HEK293T (cell line): ENCODE measurements at regions not wholly inside any gene's neighbourhood (a gene's known extent, or its start where the extent isn't known, plus 50 kb on each side); places are given as distances from the start of the nearest gene placed in this dataset.

ENCODE experiments used
- CTCF ChIA-PET: fragments of 350-600 bp; formaldehyde crosslinking; extraction: SDS; loops from one replicate; lab custom pipeline; 2021; ENCODE audit warnings: antibody characterized with exemption, inconsistent platforms; lab: Yijun Ruan, JAX
- POLR2A ChIA-PET: fragments of 350-600 bp; formaldehyde crosslinking; extraction: SDS; loops from one replicate; lab custom pipeline; 2020; ENCODE audit warnings: antibody characterized with exemption, inconsistent platforms; lab: Yijun Ruan, JAX
- DNase-seq: peaks from one replicate; pipeline ENCODE4 v3.0.0; 2012; ENCODE audit warnings: mixed read lengths; ENCODE audit errors: extremely low spot score
- ARNT ChIP-seq: fragments of 450-650 bp; IDR thresholded peaks from 2 replicates; pipeline ENCODE4 v1.6.1; 2017; ENCODE audit warnings: mild to moderate bottlenecking
- BHLHE40 ChIP-seq: fragments of 450-650 bp; IDR thresholded peaks from 2 replicates; pipeline ENCODE4 v1.6.1; 2016; ENCODE audit warnings: mild to moderate bottlenecking, moderate library complexity, borderline replicate concordance
- CTBP1 ChIP-seq: fragments of 450-650 bp; IDR thresholded peaks from 2 replicates; pipeline ENCODE4 v1.6.1; 2016; ENCODE audit warnings: borderline replicate concordance
- ELF4 ChIP-seq: fragments of 450-650 bp; IDR thresholded peaks from 2 replicates; pipeline ENCODE4 v1.6.1; 2017; ENCODE audit warnings: antibody characterized with exemption
- FOXA1 ChIP-seq: fragments of 450-650 bp; IDR thresholded peaks from 2 replicates; pipeline ENCODE4 v1.6.1; 2016; ENCODE audit warnings: mild to moderate bottlenecking
- FOXK2 ChIP-seq: fragments of 450-650 bp; IDR thresholded peaks from 2 replicates; pipeline ENCODE4 v1.6.1; 2016; ENCODE audit warnings: mild to moderate bottlenecking
- FOXM1 ChIP-seq: fragments of 450-650 bp; IDR thresholded peaks from 2 replicates; pipeline ENCODE4 v1.6.1; 2017; ENCODE audit warnings: mild to moderate bottlenecking, borderline replicate concordance
- HDGF ChIP-seq: fragments of 450-650 bp; IDR thresholded peaks from 2 replicates; pipeline ENCODE4 v1.6.1; 2017; ENCODE audit warnings: antibody characterized with exemption, borderline replicate concordance
- L3MBTL2 ChIP-seq: fragments of 450-650 bp; conservative IDR thresholded peaks from 2 replicates; pipeline ENCODE4 v1.6.1; 2016; ENCODE audit warnings: mild to moderate bottlenecking
- LEF1 ChIP-seq: fragments of 450-650 bp; IDR thresholded peaks from 2 replicates; pipeline ENCODE4 v1.6.1; 2017; ENCODE audit warnings: mild to moderate bottlenecking, borderline replicate concordance
- NFRKB ChIP-seq: fragments of 450-650 bp; IDR thresholded peaks from 2 replicates; pipeline ENCODE4 v1.6.1; 2016; ENCODE audit warnings: mild to moderate bottlenecking, moderate library complexity
- PKNOX1 ChIP-seq: fragments of 450-650 bp; IDR thresholded peaks from 2 replicates; pipeline ENCODE4 v1.6.1; 2016
- SP1 ChIP-seq: fragments of 450-650 bp; IDR thresholded peaks from 2 replicates; pipeline ENCODE4 v1.6.1; 2017
- SUZ12 ChIP-seq: fragments of 450-650 bp; IDR thresholded peaks from 2 replicates; pipeline ENCODE4 v1.6.1; 2016; ENCODE audit warnings: mild to moderate bottlenecking
- TARDBP ChIP-seq: fragments of 450-650 bp; IDR thresholded peaks from 2 replicates; pipeline ENCODE4 v1.6.1; 2016
- ZNF384 ChIP-seq: fragments of 450-650 bp; IDR thresholded peaks from 2 replicates; pipeline ENCODE4 v1.6.1; 2016

- peak; percentile 3 for DNase-seq
- ChIA-PET POLR2A (no interaction called here), CTCF (no interaction called here)
- no peak for TF ChIP-seq ARNT
- TF ChIP-seq HDGF, result no peak
- TF ChIP-seq CTBP1, result no peak
- no peak for TF ChIP-seq BHLHE40
- no peak for TF ChIP-seq LEF1
- no peak for TF ChIP-seq FOXA1
- no peak for TF ChIP-seq ZNF384
- no peak for TF ChIP-seq ELF4
- no peak for TF ChIP-seq L3MBTL2
- no peak for TF ChIP-seq SUZ12
- no peak for TF ChIP-seq FOXM1
- no peak for TF ChIP-seq PKNOX1
- no peak for TF ChIP-seq NFRKB
- TF ChIP-seq SP1, result no peak
- no peak for TF ChIP-seq FOXK2
- no peak for TF ChIP-seq TARDBP
Measured at GRCh38 chr18:67359873-67360838, 156.4 kb downstream of the DSEL start.

- no peak for TF ChIP-seq HDGF
- no peak for TF ChIP-seq NFRKB
- TF ChIP-seq FOXK2, result no peak
- no peak for TF ChIP-seq ELF4
- TF ChIP-seq BHLHE40, result no peak
- no peak for TF ChIP-seq SP1
- no peak for TF ChIP-seq CTBP1
- no peak for TF ChIP-seq TARDBP
- TF ChIP-seq ARNT, result no peak
- no peak for TF ChIP-seq L3MBTL2
- TF ChIP-seq SUZ12, result no peak
- TF ChIP-seq LEF1, result no peak
- no peak for TF ChIP-seq FOXA1
- TF ChIP-seq ZNF384, result no peak
- TF ChIP-seq PKNOX1, result no peak
- TF ChIP-seq FOXM1, result no peak
- no peak for DNase-seq
- POLR2A ChIA-PET, result no interaction called here
- CTCF ChIA-PET, result no interaction called here
Measured at GRCh38 chr18:67358947-67359346, 157.6 kb downstream of the DSEL start.

GRCh38 chr18:67354692-67355091, 161.8 kb downstream of the DSEL start:
- TF ChIP-seq FOXM1 (no peak), PKNOX1 (no peak), FOXA1 (no peak), L3MBTL2 (no peak), SUZ12 (no peak), ELF4 (no peak), CTBP1 (no peak), ARNT (no peak), HDGF (no peak), ZNF384 (no peak), FOXK2 (no peak), LEF1 (no peak), SP1 (no peak), BHLHE40 (no peak), TARDBP (no peak), NFRKB (no peak)
- ChIA-PET POLR2A (no interaction called here), CTCF (no interaction called here)
- no peak for DNase-seq

- POLR2A ChIA-PET, result no interaction called here
- TF ChIP-seq HDGF (no peak), BHLHE40 (no peak), NFRKB (no peak), SP1 (no peak), PKNOX1 (no peak), SUZ12 (no peak), CTBP1 (no peak), FOXK2 (no peak), LEF1 (no peak), FOXA1 (no peak), TARDBP (no peak), FOXM1 (no peak), ZNF384 (no peak), L3MBTL2 (no peak), ELF4 (no peak)
- no peak for DNase-seq
- CTCF ChIA-PET, result no interaction called here
Measured at GRCh38 chr18:67354091-67354490, 162.4 kb downstream of the DSEL start.

- CTCF ChIA-PET, result no interaction called here
- DNase-seq, result no peak
- POLR2A ChIA-PET, result no interaction called here
- no peak for TF ChIP-seq FOXM1
Measured at GRCh38 chr18:67347438-67347837, 169.1 kb downstream of the DSEL start.
